GM18502 (cell line): ENCODE measurements at regions not wholly inside any gene's neighbourhood (a gene's known extent, or its start where the extent isn't known, plus 50 kb on each side); places are given as distances from the start of the nearest gene placed in this dataset.
"Not testable (repeated sequence)": the region's sequence is repeated elsewhere in the genome, so short reads cannot be mapped to it uniquely, and the experiment has no call there.

Experiments
- ATAC-seq: cut with Tn5 transposase; IDR thresholded peaks from one replicate; pipeline ENCODE4 v1.9.1; 2021; ENCODE audit warnings: mild to moderate bottlenecking; ENCODE audit not compliant: unreplicated experiment, poor library complexity

DNA sequence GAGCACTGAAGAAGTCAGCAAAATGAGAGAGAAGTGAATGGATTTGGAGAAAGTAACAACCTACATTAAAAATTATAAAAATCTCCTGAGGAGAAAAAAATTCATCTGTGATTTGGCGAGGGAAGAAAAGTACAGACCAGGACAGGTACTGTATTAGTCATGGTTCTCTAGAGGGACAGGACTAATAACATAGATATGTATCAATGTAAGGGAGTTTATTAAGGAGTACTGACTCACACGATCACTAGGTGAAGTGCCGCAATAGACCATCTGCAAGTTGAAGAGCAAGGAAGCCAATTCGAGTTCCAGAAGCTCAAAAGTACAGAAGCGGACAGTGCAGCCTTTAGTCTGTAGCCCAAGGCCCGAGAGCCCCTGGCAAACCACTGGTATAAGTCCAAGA, 1004.4 kb upstream of the ALCAM start:
- ATAC-seq: no peak

DNA sequence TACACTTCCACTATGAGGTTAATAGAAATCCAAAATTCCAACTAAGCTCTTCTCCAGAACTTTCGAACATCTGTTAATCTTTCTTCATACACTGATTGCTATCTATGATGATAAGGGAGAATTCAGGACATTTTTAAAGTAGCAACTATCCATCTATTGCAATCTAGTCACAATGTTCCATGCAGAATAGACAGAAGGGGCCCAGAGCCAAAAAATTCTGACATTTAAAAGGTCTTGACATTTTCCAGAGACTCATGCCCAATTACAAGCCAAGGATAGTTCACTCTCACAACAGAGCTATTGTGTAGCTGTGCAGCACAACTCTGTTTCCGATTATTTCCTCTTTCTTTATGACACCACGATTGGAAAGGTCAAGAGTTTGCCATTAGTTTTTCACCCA, 999.7 kb upstream of the ALCAM start:
- no peak for ATAC-seq

DNA sequence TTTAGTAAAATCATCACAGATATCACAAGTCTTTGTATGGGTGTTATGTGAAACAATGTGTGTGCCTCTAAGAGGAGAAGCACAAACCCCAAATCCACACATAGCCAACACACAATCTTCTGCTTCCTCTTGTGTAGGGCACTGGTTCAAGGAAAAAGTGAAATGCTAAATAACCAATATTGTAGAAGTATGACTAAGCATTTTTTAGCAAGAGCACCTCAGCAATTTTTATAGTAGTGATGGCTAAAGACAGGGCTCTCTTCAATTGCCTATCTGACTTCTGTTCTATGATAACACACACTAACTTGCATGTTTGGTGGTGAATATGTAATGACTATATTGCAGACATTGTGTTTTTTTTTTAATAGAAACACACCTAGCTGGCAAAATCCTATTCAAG, 997.9 kb upstream of the ALCAM start:
- no peak for ATAC-seq

DNA sequence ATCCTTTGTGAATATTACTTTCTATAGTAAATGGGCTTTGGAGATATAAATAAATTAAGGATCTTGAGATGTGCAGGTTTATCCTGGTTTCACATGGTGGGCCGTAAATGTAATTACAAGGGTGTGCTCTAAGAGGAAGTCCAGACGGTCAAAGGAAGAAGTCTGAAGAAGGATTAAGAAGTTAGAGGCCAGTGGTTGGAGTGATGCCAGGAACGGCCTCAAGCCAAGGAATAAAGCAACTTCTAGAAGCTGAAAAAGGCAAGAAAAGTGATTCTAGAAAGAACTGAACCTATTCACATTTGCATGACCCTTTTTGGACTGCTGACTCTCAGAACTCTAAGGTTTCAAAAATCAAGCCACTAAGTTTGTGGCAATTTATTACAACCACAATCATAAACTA, 981.3 kb upstream of the ALCAM start:
- no peak for ATAC-seq

DNA sequence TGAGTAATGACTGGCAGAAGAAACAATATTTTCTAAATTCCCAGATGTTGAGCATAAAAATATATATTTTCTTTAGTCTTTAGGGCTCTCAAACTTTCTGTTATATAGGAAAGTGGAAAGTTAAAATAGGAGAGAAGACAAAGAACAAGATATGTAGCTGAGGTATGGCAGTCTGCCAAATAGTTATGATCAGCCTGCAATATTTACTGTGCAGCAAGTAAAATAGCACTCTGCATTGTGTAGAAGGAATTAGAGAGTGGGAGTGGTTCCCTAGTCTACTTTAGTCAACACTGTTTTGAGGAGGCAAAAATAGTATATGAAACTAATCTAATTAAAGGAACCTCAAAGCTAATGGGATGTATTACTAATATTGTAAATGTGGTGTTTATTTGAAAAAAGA, 978.1 kb upstream of the ALCAM start:
- no peak for ATAC-seq

DNA sequence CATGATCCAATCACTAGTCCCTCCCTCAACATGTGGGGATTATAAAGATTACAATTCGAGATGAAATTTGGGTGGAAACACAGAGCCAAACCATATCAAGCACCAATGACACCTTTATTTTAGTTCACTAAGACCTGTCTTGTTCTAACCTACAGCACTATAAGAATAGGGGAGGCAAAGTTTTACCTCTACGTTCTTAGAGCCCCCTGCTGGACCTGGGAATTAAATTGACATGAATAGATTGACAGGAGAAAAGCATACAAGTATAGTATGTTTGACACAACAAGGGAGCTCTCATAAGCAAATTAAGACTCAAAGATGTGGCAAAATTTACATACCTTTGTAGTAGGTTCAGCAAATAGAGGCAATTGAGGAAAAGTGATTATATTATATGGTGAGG, 974.4 kb upstream of the ALCAM start:
- no peak for ATAC-seq

DNA sequence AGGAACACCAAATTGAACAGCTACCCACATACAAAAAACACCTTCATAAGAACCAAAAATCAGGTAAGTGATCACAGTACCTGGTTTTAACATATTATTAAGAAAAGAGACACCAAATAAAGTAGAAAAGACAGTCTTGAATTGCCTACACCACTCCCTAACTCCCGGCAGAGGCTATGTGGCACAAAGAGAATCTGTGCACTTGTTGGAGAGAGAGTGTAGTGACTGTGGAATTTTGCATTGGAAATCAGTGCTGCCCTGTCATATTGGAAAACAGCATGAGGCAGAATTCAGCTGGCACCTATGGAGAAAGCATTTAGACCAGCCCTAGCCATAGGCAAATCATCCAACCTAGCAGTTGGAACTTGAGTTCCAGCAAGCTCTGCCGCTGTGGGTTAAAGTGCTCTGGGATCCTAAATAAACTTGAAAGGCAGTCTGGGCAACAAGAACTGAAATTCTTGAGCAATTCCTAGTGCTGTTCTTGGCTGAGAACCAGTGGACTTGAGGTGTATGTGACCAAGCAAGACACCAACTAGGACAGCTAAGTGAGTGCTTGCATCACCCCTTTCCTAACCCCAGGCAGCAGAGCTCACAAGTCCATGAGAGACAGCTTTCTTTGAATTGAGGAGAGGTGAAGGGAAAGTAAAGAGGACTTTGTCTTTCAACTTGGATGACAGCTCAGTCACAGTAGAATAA, 969.6 kb upstream of the ALCAM start:
- no peak for ATAC-seq

DNA sequence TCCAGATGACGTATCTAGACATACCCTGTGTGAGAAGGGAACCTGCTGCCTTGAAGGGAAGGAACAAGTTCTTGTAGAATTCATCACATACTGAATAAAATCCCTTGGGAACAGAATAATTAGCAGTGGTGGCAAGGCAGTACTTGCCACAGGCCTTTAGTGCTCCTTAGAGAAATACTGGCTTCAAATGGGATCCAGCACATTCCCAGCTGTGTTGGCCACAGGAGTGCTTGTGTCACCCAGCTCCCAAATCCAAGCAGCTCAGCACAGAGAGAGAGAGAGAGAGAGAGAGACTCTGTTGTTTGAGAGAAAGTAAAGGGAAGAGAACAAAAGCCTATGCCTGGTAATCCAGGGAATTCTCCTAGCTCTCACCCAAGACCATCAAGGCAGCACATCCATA, 969.0 kb upstream of the ALCAM start:
- ATAC-seq: no peak

DNA sequence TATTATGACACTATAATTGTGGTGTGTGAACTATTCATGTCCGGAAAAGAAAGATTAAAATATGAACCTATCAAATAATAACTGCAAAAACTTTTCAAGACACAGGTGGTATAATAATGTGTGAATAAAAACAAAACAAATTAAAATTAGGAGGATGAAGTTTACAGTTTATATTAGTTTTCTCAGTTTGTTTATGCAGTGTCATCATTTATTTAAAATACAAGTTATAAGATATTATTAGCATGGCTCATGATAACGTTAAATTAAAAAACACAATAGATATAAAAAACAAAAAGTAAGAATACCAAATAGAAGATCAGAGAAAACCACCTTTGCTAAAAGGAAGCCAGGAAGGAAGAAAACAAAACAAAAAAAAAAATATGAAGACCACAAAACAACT, 963.8 kb upstream of the ALCAM start:
- no peak for ATAC-seq

DNA sequence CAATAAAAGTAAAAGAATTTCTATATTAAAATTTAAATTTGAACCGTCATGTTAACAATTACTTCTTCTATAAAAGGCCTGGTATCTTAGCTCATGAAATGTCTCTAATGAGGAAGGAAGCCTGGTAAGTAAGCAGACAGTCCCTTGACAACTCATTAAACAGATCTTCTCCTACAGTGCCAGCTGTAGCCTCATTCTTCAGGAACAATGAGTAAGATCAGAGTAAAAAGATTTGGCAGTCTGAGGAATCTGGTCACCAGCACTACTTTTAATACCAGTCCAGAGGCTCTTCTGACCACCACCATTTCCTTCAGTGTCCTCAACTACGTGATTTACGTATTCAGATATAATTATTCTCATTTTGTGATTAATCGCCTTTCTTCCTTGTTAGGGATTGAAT, 955.0 kb upstream of the ALCAM start:
- no peak for ATAC-seq

DNA sequence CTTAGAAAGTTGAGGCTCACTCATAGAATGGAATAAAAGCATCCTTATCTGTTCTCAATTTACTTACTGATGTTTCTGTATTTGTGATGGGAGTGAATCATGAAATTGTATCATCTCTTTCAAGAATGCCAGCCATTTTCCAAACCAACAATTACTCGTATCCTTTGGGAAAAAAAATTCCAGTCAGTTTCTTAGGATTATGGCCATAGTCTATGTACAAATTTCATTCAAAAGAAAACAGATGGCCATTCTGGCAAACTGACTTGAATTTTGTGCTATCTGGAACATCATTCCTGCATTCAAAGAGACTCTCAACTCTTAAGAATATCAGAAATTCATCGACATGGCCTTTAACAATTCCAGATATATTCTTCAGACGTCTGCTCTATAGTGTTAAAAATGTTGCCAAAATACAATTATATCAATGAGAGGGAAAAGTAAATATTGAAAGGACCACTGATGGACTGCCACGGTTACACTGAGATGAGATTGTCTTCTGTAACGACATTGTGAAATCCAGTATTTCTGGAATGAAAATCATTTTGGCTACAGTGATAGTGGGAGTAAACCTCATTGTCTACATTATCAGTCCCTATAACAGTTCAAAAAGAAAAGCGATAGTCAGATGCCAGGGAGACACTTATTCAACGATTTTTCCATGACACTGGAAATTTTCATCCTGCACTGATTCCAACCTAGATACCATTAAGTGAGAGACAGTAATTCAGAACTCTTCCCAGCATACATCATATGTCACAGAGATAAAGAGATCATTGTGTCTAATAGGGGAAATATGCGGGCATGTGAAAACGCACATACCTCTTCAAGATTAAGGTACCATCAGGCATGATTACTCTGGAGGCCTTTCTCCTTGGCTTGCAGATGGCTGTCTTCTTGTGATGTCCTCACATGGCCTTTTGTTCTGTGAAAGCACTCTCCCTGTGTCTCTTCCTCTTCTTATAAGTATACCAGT, 953.8 kb upstream of the ALCAM start:
- no peak for ATAC-seq

DNA sequence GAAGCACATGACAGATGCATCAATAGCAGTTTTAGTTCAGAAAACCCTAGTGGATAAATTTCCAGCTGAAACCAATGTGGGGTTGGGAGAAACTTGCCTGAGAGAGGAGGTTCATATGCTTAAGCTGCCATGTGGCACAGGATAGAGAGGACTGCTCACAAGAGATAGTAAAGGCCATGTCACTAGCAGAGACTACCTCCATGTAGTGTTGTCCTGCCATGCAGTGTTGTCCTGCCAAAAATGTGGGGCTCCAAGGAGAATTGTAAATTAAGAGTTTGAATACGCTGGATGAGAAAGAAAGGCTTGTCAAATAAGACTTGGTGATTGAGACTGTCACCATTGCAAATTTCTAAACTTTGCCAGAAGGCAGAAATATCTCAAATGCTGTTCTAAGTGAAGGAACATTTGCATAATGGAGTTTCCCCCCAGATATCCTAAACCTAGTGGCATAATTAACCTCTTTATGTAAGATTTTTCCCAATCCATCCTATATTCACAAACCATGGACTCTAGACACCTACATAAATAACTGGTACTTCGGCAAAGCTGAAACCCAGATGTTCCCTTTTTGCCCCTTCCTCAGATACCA, 938.3 kb upstream of the ALCAM start:
- peak; percentile 60 for ATAC-seq

DNA sequence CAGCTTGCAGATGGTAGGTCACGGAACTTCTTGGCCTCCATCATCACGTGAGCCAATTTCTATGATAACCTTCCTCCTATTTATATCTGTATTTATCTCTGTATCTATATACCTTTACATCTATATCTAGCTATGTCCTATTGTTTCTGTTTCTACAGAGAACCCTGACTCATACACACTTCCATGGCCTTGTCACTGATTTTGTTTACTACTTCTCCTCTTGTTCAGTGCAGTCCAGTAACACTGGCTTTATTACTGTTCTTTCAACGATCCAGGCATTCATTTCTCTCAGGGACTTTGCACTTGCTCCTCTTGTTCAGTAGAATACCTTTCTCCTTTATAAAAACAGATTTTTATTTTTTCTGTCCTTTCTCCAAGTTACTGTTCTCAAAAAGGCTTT, 937.0 kb upstream of the ALCAM start:
- no peak for ATAC-seq

DNA sequence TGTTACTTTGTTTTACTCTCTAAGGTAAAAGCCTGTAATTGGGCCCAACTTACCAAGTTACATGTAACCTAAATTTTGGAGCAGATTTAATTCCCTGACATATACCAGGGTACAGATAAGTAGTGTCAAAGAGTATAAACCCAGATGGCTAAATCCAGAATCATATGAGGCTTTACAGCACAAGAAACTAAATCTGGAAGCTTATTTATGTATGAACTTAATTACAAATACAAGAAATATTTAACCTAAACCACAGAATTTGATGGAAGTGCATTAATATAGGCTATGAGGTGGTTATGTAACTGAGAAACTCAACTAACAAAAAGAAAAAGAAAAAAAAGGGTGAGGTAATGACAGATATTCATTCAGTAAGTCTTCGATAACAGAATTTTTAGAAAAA, 930.2 kb upstream of the ALCAM start:
- ATAC-seq: no peak

DNA sequence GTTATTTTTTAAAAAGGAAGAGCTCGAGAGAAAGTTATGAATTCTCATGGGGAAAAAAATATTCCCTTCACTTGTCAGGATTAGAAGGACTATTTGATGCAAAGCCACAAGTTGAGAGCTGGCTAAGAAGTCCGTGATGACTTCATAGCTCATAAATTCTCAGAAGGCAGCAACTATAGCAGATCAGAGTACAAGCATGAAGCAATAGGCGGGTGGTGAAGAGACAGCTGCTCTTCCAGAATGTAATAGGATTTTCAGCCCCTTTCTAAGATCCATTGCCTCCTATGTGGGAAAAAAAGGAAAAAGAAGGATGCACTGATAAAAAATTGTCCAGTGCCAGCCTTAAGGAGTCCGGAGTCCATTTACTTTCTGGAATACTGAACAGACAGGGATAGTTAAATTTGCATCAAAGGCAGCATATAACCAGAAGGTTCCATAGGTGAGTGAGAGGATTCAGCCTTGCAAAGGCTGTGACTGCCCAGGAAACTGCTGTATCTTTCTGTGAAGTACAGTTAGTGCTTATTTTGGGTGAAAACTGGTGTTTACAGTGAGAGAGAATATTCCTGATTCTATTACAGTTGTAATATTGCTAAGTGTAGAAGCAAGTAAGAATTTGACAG, 929.5 kb upstream of the ALCAM start:
- no peak for ATAC-seq

DNA sequence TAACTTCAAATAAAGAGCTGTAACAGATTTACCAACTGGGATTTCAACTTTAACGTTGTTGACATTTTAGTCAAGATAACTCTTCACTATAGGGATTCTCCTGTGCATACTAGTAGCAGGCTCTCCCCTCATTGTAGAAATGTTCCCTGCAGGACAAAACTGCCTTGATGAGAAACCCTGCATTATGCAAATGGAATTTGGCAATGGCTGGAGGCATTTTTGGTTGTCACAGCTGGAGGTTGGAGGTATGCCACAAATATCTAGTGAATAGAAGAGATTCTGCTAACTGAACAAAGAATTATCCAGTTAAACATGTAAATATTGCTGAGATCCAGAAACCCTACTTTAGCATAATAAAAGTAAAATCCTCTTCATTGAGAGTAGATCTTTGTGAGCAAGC, 928.8 kb upstream of the ALCAM start:
- ATAC-seq: no peak

DNA sequence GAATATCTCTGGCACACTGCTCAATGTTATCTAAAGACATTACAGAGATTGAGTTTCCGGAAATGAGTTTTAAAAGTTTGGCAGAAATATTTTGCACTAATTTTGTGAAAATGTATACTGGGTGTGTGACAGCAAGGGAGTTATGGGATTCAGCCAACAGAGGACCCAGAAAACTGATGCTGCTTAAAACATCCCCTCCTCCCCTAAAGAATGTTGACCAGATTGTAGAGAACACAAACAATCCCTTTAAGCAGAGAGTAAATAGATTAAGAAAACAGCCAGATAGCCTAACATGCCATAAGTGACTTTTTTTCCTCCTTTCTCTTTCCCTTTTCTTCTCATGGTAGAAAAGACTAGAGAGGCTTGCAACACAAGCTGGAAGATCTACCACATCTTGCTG, 928.0 kb upstream of the ALCAM start:
- ATAC-seq: no peak

DNA sequence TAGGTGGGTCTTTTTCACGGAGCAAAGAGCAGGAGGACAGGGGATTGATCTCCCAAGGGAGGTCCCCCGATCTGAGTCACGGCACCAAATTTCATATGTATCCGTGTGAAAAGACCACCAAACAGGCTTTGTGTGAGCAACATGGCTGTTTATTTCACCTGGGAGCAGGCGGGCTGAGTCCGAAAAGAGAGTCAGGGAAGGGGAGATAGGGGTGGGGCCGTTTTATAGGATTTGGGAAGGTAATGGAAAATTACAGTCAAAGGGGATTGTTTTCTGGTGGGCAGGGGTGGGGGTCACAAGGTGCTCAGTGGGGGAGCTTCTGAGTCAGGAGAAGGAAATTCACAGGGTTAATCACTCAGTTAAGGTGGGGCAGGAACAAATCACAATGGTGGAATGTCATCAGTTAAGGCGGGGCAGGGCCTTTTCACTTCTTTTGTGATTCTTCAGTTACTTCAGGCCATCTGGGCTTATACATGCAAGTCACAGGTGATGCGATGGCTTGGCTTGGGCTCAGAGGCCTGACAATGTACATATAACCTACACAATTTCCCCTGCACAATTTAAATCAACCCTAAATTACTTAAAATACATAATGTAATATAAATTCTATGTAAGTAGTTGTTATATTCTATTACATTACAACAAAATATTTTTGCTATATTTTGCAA, 921.3 kb upstream of the ALCAM start:
- not testable (repeated sequence) for ATAC-seq

DNA sequence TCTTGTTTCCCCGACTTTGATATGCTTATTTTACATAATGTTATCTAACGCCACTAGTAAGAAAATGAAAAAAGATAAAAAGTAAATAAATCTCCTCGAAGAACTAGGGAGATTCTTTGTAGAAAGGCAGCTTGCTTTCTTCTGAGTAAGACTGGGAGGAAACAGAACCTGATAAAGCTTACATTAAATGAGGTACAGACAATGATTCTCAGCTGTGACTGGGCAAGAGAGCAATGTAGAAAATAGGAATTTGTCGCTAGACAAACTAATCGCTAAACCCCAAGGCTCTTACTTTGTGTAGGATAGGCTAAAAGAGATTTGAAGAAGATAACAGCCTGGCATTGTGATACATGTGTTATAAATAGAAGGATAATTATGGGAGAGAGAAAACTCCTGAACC, 919.0 kb upstream of the ALCAM start:
- ATAC-seq: no peak

DNA sequence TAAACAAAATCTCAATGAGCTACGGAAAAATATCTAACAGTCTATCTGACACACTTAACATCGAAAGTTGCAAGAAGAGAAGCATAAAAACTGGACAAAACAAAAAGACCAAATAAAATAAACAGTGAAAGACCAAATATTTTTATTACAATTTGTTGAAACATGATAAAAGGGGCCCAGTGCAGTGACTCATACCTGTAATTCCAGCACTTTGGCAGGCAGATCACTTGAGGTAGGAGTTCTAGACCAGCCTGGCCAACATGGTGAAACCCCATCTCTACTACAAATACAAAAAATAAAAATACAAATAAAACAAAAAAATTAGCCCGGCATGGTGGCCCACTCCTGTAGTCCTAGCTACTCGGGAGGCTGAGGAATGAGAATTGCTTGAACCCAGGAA, 914.0 kb upstream of the ALCAM start:
- no peak for ATAC-seq
